PC-9 (cell line): ENCODE measurements at regions not wholly inside any gene's neighbourhood (a gene's known extent, or its start where the extent isn't known, plus 50 kb on each side); places are given as distances from the start of the nearest gene placed in this dataset.

Experiments
- BruUV-seq: library from RNA; stranded (reverse); fragments of 400-500 nt; replicated peaks from 2 replicates; lab custom pipeline; 2021; lab: Mats Ljungman, UMichigan
- CTCF ChIA-PET: fragments of 300-600 bp; sonication (Branson Sonifier 250); formaldehyde crosslinking; loops from one replicate; lab custom pipeline; 2022; ENCODE audit warnings: antibody characterized with exemption; lab: Charles Lee
- POLR2A ChIA-PET: fragments of 300-600 bp; sonication (Branson Sonifier 250); formaldehyde crosslinking; loops from one replicate; lab custom pipeline; 2022; ENCODE audit warnings: antibody characterized with exemption; ENCODE audit not compliant: unreplicated experiment; lab: Charles Lee
- DNase-seq, 2 experiments: peaks; one replicate each; pipeline versions ENCODE4 v3.0.0 to v3.0.0-alpha.2; 2015 to 2022; ENCODE audit warnings: mixed read lengths in 1 of 2
- H2AFZ ChIP-seq: fragments of 200-600 bp; sonication (generic); 2 replicates; pipeline ENCODE4 v1.8.1; 2017; ENCODE audit warnings: antibody characterized with exemption
- H3F3A ChIP-seq: fragments of 200-600 bp; sonication (generic); 2 replicates; pipeline ENCODE4 v1.8.1; 2017; ENCODE audit warnings: antibody characterized with exemption, mild to moderate bottlenecking, low read depth; ENCODE audit not compliant: insufficient read depth
- H3K27ac ChIP-seq: fragments of 200-600 bp; sonication (generic); 2 replicates; pipeline ENCODE4 v1.6.1; 2016; ENCODE audit warnings: mixed run types
- H3K27me3 ChIP-seq: fragments of 200-600 bp; sonication (generic); 2 replicates; pipeline ENCODE4 v1.6.1; 2016; ENCODE audit warnings: low read depth, mixed run types; ENCODE audit not compliant: insufficient read depth
- H3K36me3 ChIP-seq: fragments of 200-600 bp; sonication (generic); 2 replicates; pipeline ENCODE4 v1.6.1; 2016; ENCODE audit warnings: low read depth, mixed run types
- H3K4me1 ChIP-seq: fragments of 200-600 bp; sonication (generic); replicated peaks from 2 replicates; pipeline ENCODE4 v1.6.1; 2016; ENCODE audit warnings: mixed run types; ENCODE audit not compliant: insufficient read depth
- H3K4me2 ChIP-seq: fragments of 200-600 bp; sonication (generic); 2 replicates; pipeline ENCODE4 v1.6.1; 2017; ENCODE audit warnings: mixed run types
- H3K4me3 ChIP-seq: fragments of 200-600 bp; sonication (generic); 2 replicates; pipeline ENCODE4 v1.6.1; 2016; ENCODE audit warnings: mixed run types
- H3K79me2 ChIP-seq: fragments of 200-600 bp; sonication (generic); 2 replicates; pipeline ENCODE4 v1.6.1; 2017; ENCODE audit warnings: low read depth, mixed run types
- H3K9me2 ChIP-seq: fragments of 200-600 bp; sonication (generic); 2 replicates; pipeline ENCODE4 v1.8.1; 2017; ENCODE audit warnings: mild to moderate bottlenecking; ENCODE audit not compliant: insufficient read depth
- H3K9me3 ChIP-seq: fragments of 200-600 bp; sonication (generic); 2 replicates; pipeline ENCODE4 v1.8.1; 2016; ENCODE audit warnings: low read depth; ENCODE audit not compliant: insufficient read depth
- H4K20me1 ChIP-seq: fragments of 200-600 bp; sonication (generic); 2 replicates; pipeline ENCODE4 v1.8.1; 2017; ENCODE audit not compliant: insufficient read depth
- CTCF ChIP-seq: fragments of 200-600 bp; sonication (generic); conservative IDR thresholded peaks from 2 replicates; pipeline ENCODE4 v1.6.1; 2017; ENCODE audit warnings: mixed run types, antibody characterized with exemption, mild to moderate bottlenecking, moderate library complexity
- EZH2 ChIP-seq: fragments of 200-600 bp; sonication (generic); IDR thresholded peaks from 2 replicates; pipeline ENCODE4 v1.8.0; 2017; ENCODE audit warnings: antibody characterized with exemption, low read depth
- intact Hi-C: fragments of 100-400 bp; cut with micrococcal nuclease; formaldehyde crosslinking; loops from one replicate; pipeline ENCODE4 v1.10.0; 2022; ENCODE audit not compliant: unreplicated experiment

GRCh38 chr3:153901152-153901551 is 220.0 kb upstream of the ARHGEF26 start:
- Histone ChIP-seq H3F3A (no peaks in the 10 kb centered on the region), H3K27me3 (no peaks in the 10 kb centered on the region), H3K79me2 (no peaks in the 10 kb centered on the region), H3K4me2 (no peak overlapping the region), H3K27ac (no peak overlapping the region), H4K20me1 (no peaks in the 10 kb centered on the region), H2AFZ (no peak overlapping the region), H3K36me3 (no peaks in the 10 kb centered on the region), H3K4me1 (no peaks in the 10 kb centered on the region), H3K4me3 (no peak overlapping the region), H3K9me2 (no peaks in the 10 kb centered on the region), H3K9me3 (no peaks in the 10 kb centered on the region)
- TF ChIP-seq EZH2: no peak
- no peak for TF ChIP-seq CTCF
- intact Hi-C loops: no loop called here
- peak in 1 of 2 experiments; percentile 66 for DNase-seq
- ChIA-PET POLR2A (no interaction called here), CTCF (no interaction called here)
- no TSS peak for BruUV-seq

DNA sequence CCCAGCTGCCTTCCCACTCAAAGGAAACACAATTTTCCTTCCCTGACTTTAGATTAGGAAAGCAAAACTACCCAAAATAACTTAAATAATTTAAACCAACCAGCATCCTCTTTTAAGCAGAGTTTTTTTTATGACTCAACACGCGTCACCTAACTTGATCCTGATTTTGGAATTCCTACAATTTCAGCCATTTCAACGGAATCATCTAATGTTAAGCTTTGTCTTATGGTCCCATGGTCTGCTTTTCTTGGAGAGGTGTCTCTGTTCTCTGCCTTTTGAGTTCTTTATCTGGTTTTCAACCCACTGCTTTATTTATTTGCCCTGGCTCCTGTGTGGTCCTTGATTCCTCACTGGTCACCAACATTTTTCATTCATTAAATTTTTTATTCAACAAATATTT is 219.2 kb upstream of the ARHGEF26 start:
- intact Hi-C loops: no loop called here
- no peak for DNase-seq
- CTCF ChIA-PET: no interaction called here
- Histone ChIP-seq H2AFZ (no peak overlapping the region), H3K9me2 (no peaks in the 10 kb centered on the region), H3K9me3 (no peaks in the 10 kb centered on the region), H3K4me3 (no peak overlapping the region), H3K27me3 (no peaks in the 10 kb centered on the region), H4K20me1 (no peaks in the 10 kb centered on the region), H3K79me2 (no peaks in the 10 kb centered on the region), H3F3A (no peaks in the 10 kb centered on the region), H3K4me1 (no peaks in the 10 kb centered on the region), H3K36me3 (no peaks in the 10 kb centered on the region), H3K27ac (no peak overlapping the region), H3K4me2 (no peak overlapping the region)
- BruUV-seq: no TSS peak
- no peak for TF ChIP-seq CTCF
- no peak for TF ChIP-seq EZH2
- POLR2A ChIA-PET: no interaction called here

GRCh38 chr3:153903430-153903829 is 217.8 kb upstream of the ARHGEF26 start:
- Histone ChIP-seq H3K79me2 (no peaks in the 10 kb centered on the region), H3K27me3 (no peaks in the 10 kb centered on the region), H3K4me1 (no peaks in the 10 kb centered on the region), H3K9me2 (no peaks in the 10 kb centered on the region), H3K9me3 (no peaks in the 10 kb centered on the region), H3K27ac (no peak overlapping the region), H3K4me3 (no peak overlapping the region), H3F3A (no peaks in the 10 kb centered on the region), H3K36me3 (no peaks in the 10 kb centered on the region), H4K20me1 (no peaks in the 10 kb centered on the region), H2AFZ (no peak overlapping the region; the same call in 1 of the 2 replicates), H3K4me2 (no peak overlapping the region)
- ChIA-PET CTCF (no interaction called here), POLR2A (no interaction called here)
- no peak for DNase-seq
- no TSS peak for BruUV-seq
- peak; percentile 24; the same call in 1 of the 2 replicates for TF ChIP-seq CTCF
- no peak for TF ChIP-seq EZH2
- intact Hi-C loops: no loop called here
